ENCODE measurements at regions not wholly inside any gene's neighbourhood (a gene's known extent, or its start where the extent isn't known, plus 50 kb on each side); places are given as distances from the start of the nearest gene placed in this dataset.

DNA sequence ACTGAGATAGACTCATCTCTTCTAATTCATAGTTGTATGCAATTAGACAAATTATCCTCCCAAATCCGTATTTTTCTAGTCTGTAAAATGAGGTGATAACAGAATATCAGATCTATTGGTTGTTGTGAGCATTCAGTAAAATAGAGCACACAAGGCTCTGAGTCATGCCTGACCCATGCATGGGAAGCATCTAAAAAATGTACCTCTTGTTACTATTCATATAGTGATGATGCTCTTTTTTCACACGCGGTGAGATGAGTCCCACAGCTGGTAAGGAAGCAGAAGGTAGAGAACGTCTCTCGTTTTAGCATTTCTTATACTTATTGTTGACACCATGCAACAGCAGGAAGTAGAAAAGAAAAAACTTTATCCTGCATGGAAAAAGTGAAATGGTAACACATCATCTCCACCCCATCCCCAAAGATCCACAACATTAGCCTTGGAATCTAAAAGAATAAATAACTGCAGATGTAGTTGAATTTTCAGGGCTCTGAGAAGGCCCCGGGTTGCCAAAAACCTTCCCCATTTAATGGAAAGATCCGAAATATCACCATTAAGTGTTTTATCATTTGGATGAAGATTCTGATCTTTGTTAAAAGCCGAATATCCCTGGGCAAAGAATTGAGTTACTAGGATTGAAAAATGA, 215.6 kb downstream of the TMEM114 start:
- DNase-seq: no peak

DNA sequence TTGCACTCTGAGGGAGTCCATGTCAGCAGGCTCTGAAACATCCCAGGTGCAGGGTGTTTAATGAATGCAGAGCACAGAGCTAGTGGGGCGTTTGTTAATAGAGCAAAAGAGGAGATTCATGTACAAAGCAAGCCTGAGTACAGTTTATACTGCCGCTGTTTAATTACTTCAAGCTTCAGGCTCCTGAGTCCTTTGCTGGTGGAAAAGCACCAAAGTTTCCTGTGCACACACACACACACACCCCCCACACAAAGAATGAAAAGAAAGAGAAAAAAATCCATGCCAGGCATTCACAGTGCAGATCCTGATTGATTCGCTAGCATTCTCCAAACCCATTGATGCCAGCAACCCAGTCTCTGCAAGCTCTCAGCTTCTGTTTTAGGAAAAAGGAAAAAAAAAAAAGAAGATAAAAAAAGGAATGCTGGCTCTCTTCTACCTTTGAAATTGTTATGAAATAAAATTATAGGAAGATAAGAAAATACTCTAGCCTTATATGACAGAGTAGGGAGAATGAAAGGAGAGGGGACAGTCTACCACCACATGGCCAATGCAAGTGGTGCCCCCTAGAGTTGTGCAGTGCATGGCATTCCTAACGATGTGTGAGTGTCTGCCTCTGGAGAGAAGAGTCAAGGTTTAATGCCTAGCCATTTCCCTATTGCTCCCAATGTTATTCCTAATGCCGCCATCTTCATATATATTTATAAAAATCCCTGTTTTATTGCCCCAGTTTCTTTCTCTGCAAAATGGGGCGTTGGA, 216.5 kb downstream of the TMEM114 start:
- DNase-seq: no peak

DNA sequence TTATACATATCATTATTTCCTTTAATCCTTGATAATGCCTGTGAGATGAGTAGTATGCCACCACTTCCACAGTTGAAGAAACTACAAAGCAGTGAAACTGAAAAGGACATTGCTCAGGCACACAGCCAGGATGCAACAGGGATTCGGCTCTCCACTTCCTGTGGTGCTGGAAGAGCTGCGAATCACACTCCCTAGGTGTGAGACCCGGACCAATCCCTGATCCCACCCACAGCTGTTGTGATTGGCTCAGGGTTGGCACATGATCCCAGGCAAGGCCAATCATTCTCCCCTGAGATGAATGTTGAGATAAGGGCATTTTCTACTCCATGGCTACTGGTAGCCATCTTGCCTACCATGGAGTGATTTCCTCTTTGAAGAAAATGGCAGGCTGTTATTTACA, 218.2 kb downstream of the TMEM114 start:
- DNase-seq: no peak

DNA sequence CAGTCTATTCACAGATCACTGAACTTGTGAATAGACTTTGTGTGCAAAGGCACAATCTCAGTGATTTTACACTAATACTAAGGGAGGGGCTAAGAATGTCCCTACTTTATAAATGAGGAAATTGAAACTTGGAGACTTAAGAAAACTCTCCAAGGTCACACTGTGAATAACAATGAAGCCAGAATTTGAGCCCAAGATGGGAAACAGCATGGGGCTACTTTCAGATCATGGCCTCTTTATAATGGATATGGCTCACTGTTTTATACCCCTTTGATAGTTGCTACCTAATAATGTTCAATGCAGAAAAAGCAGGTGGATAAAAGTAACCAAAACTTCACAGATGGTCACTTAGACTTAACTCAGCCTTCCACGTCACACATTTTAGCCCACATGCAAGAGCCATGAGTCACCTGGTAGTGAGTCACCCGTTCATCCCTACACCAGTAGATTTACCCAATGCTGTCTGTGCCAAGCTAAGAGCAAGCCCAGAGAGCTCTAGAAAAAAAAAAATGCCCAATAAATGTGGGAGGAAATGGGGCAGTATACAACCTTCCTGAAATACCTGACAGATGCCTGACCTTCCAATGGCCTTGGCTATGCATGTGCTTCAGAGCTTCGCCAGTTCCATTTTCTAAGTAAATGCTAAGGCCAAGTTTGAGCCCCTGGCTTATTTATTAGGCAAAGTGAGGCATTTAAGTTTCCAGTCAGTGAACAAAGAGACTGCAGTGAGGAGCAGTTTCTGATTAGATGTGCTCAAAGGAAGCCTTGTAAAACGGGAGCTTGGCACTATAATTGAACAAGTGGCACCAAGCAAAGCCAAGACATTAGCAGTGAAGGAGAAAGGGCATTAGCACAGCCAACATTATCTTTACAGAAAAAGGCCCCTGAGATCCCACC, 219.7 kb downstream of the TMEM114 start:
- DNase-seq: no peak

DNA sequence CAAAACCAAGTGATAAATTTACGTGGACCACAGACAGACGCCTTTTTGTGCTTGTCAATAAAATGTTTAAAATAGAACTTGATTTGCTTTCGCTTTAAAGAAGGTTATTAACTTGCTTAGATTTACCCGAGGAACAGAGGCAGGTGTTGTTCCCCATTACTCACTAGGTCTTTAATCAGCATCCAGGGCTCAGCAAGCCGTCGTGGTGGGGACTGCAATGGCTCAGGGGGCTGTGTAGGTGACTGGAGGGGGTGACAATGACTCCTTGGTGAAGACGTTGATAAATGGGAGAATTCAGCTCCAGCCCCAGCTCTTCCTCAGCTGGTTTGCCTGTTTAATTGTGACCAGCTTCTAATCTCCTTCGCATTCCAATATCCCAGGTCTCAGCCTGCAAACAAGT, 231.4 kb downstream of the TMEM114 start:
- no peak for DNase-seq

DNA sequence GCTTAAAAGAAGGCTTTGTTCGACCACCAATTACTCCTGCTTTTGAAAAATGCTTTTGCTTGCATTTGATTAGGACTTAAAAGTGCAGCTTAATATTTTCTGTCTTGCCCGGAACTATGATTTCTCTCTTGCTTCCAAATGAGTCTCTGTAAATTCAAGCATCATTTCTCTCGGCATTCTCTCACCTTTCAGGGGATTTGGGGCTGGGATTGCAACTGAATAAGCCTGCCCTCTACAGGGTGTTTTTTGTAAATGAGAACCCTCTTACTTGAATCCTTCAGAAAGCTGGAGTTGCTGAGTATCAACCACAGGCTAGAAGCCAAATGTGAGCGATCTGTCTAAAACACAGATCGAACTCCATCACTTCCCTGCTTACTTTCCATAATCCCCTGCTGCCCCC, 234.6 kb downstream of the TMEM114 start:
- no peak for DNase-seq

GRCh38 chr16:8346294-8346693, 244.0 kb downstream of the TMEM114 start:
- DNase-seq: no peak

DNA sequence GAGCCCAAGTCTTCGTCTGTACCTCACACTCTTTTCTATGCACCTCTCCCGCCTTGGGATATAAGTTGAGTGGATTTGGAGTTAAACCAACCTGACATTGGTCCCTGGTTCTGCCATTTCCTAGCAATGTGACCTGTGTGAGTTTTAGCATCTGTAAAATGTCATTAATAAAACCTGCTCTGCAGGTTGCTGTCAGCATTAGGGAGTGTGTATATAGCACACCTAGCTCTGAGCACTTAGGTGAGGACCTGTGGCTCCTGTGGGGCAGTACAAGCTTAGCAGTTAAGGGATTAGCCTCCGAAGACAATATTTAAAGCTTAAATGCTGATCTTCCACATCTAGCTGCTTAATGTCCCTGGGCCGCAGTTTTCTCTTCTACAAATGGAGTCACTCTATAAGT, 248.0 kb downstream of the TMEM114 start:
- no peak for DNase-seq

DNA sequence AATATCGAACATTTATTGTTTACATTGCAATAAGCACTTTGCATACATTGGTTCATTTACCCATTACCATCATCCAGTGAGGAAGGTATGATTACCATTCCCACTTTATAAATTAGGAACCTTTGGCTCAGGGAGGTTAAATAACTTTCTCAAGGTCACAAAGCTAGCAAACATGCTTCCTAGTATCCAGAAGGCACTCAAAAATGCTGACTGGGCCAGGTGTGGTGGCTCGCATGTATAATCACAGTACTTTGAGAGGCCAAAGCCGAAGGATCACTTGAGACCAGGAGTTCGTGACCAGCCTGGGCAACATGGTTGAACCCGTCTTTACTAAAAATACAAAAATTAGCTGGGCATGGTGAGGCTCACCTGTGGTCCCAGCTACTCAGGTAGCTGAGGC, 259.6 kb downstream of the TMEM114 start:
- no peak for DNase-seq

GRCh38 chr16:8326232-8326631, 264.1 kb downstream of the TMEM114 start:
- no peak for DNase-seq

GRCh38 chr16:8323153-8323552, 267.2 kb downstream of the TMEM114 start:
- no peak for DNase-seq

DNA sequence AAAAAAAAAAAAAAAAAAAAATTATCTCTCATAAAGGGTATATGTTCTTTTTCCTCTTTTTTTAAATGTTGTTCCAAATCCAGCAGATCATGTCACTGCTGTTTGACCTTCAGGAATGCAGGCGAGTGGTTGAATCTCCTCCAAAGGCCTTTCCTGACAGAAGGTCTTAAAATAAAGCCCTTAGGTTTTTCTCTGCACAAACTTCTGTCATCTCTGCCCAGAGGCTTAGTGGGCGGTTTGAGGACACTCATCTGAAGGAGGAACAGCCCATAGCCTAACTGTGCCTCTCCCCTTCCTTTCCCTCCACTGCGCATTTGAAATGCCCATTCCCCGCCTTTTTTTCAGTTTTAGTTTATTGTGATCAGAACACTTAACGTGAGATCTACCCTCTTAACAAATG, 270.2 kb downstream of the TMEM114 start:
- DNase-seq: no peak

DNA sequence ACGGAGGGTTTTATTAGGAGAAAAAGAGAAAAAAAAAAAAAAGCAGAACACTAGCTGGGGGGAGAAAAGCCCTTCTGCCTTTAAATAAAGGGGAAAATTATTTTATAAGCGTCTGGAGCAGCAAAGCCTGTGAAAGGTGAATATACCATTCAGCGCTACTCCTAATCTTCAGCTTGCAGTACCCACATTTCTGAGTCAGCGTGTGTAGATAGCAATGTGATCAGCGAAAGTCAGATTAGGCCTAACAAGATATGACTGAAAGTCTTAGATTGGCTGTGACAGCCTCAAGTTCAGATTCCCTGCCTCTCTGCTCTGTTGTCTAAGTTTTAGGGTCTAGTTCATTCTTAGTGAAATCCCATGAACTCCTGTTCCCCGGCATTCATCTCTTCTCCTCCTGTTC, 279.5 kb downstream of the TMEM114 start:
- DNase-seq: no peak

- DNase-seq: no peak
These were observed 280.0 kb downstream of the TMEM114 start for GRCh38 chr16:8310323-8310722.

- DNase-seq: no peak
These were observed 285.1 kb downstream of the TMEM114 start for GRCh38 chr16:8305201-8305600.

DNA sequence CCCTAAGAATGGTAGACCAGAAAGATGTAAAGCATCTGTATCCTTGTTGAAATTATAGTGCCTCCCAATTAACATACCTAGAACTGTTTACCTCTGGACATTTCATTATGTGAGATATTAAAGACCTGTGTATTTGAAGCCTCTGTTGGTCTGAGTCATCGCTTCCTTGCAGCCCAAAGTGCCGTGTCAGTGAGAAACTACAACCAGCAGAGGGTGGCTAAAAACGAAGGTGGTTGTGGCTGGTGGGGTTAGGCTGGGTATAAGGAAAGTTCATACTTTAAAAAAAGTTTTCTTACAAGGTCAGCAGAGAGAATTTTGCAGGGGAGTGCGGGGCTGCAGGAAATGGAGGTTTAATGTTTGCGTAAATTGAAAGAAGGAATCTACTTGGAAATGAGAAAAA, 290.7 kb downstream of the TMEM114 start:
- no peak for DNase-seq

- no peak for DNase-seq
These were observed 294.6 kb downstream of the TMEM114 start for GRCh38 chr16:8295513-8296237.

DNA sequence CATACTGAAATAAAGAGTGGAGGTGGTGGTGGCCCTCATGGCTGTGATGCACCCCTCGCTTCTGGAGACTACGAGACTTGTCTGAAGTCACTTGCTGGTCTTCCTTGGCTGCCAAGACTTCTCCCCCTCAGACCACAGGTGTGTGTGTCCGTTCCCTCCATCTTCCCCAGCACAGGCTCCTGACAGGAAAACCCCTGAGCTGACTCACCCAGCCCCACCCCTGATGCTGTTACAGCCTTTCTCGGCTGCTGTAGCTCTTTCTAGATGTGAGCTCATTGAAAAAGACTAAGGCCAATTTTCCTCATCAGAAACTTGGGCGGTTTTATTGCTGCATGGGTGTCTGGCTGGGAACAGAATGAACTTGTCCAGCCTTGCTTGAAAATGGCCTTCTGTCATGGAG, 296.9 kb downstream of the TMEM114 start:
- DNase-seq: no peak

GRCh38 chr16:8292271-8292670, 298.0 kb downstream of the TMEM114 start:
- no peak for DNase-seq

GRCh38 chr16:8286348-8286747, 304.0 kb downstream of the TMEM114 start:
- DNase-seq: no peak

DNA sequence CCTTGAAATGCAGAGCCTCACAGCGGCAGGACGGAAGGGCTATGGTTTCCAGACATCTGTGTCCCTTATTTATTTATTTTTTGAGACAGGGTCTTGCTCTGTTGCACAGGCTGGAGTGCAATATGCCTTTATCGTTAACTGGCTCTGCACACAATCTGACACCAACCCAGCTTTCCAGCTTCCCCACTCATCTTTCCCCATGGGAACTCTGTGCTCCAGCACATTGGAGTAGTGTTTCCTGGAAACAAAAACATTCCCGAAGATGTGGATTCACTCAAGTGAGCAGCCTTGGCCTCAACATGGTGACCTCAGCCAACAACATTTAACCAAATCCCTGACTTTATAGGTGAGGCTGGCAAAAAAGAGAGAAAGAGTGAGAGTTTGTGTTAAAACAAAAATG, 307.1 kb downstream of the TMEM114 start:
- DNase-seq: no peak

DNA sequence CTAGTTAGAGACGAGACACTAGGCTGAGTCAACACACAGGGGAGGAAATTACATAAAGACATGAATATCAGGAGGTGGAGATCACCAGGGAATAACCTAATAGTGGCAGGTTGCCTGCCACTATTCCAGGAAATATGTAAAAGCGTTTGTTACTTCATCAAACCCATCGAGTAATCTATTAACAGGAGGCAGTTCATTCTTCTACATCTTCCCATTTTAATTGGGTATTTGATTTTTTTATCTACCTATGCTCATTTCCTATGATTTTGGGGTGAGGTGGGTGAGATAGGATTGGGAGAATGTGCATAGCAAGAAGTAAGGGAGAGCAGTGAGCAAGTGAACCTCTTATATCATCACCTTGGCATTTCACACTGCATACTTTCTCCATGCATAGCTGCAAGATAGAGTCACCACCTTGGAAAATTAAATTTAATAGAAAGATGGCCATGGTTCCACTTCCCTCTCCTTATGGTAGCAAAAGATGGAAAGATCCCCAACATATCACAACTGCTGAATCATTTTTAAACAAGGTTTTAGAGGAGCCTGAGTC, 312.2 kb downstream of the TMEM114 start:
- no peak for DNase-seq
